HCT116 (cell line): ENCODE measurements at regions not wholly inside any gene's neighbourhood (a gene's known extent, or its start where the extent isn't known, plus 50 kb on each side); places are given as distances from the start of the nearest gene placed in this dataset.

Experiments used
- CEBPB ChIP-seq: IDR thresholded peaks from 2 replicates; pipeline ENCODE4 v1.6.1; 2012; ENCODE audit warnings: low read depth
- CTCF ChIP-seq, 3 experiments: fragments of 200-600 bp in 1 of 3; sonication (generic) in 1 of 3; IDR thresholded peaks in 2 of 3; conservative IDR thresholded peaks in 1 of 3; 2 replicates each; pipeline ENCODE4 v1.5.1; 2012 to 2017; ENCODE audit warnings: low read depth in 2 of 3, low read length in 2 of 3, antibody characterized with exemption in 1 of 3, borderline replicate concordance in 1 of 3, control low read depth in 1 of 3, mild to moderate bottlenecking in 1 of 3, mixed read lengths in 1 of 3, mixed run types in 1 of 3, moderate library complexity in 1 of 3; ENCODE audit not compliant: insufficient read depth in 1 of 3
- EZH2 ChIP-seq: fragments of 200-600 bp; sonication (generic); IDR thresholded peaks from 2 replicates; pipeline ENCODE4 v1.6.1; 2017; ENCODE audit warnings: antibody characterized with exemption, mixed run types
- EZH2phosphoT487 ChIP-seq: fragments of 200-600 bp; IDR thresholded peaks from 2 replicates; pipeline ENCODE4 v1.6.1; 2018; ENCODE audit warnings: antibody characterized with exemption, borderline replicate concordance
- MAX ChIP-seq: IDR thresholded peaks from 2 replicates; pipeline ENCODE4 v1.6.1; 2012
- POLR2A ChIP-seq: IDR thresholded peaks from 2 replicates; pipeline ENCODE4 v1.7.0; 2011; ENCODE audit warnings: borderline replicate concordance; ENCODE audit not compliant: insufficient read depth, insufficient read length; ENCODE audit errors: extremely low read depth
- POLR2AphosphoS5 ChIP-seq: IDR thresholded peaks from 2 replicates; pipeline ENCODE4 v1.6.1; 2011; ENCODE audit warnings: mild to moderate bottlenecking, low read depth, low read length, moderate library complexity
- RAD21 ChIP-seq: IDR thresholded peaks from 2 replicates; pipeline ENCODE4 v1.6.1; 2012; ENCODE audit warnings: low read depth, mild to moderate bottlenecking
- SRF ChIP-seq: IDR thresholded peaks from 2 replicates; pipeline ENCODE4 v1.6.1; 2012; ENCODE audit warnings: low read depth
- ZNF274 ChIP-seq: fragments of 200-500 bp; sonication (Bioruptor generic); IDR thresholded peaks from 2 replicates; pipeline ENCODE4 v1.6.1; 2014; ENCODE audit warnings: mild to moderate bottlenecking, low read depth, low read length, inconsistent platforms
- TF ChIP-seq, protein P1 (sequence below): IDR thresholded peaks from 2 replicates; pipeline ENCODE4 v1.6.1; 2012

DNA sequence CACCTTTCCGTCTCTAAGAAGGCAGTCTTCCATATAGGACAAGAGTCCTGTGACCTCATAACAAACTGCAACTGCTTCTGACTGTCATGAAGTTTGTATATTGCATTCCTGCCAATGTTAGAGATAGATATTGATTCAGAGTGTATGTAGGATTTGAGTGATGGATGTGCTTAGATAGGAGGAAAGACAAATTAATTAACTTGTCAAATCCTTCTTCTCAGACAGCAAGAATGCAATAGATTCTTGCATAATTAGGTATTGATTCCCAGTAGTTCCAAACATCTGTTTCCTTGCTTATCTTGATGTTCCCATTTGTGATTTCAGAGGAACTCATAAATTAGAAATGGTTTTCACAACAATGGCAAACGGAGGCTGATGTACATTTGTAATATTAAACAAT, 555.3 kb downstream of the TRAM1L1 start:
- no peak for TF ChIP-seq EZH2phosphoT487
- no peak for TF ChIP-seq RAD21
- no peak for TF ChIP-seq CEBPB
- TF ChIP-seq EZH2: no peak
- no peak for TF ChIP-seq POLR2AphosphoS5
- TF ChIP-seq CTCF (IDR thresholded peaks at IDR 0.05 in 2 of 3, conservative IDR thresholded peaks at IDR 0.05 in 1 of 3; ENCODE audit: borderline replicate concordance in 1 of 3, insufficient read depth in 1 of 3, low read depth in 2 of 3, low read length in 2 of 3): no peak
- TF ChIP-seq ZNF274: no peak
- TF ChIP-seq POLR2A: no peak
- no peak for TF ChIP-seq SRF
- TF ChIP-seq, protein P1, sequence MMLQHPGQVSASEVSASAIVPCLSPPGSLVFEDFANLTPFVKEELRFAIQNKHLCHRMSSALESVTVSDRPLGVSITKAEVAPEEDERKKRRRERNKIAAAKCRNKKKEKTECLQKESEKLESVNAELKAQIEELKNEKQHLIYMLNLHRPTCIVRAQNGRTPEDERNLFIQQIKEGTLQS: no peak
- no peak for TF ChIP-seq MAX
